ENCODE measurements at regions not wholly inside any gene's neighbourhood (a gene's known extent, or its start where the extent isn't known, plus 50 kb on each side); places are given as distances from the start of the nearest gene placed in this dataset.
"Not testable (repeated sequence)": the region's sequence is repeated elsewhere in the genome, so short reads cannot be mapped to it uniquely, and the experiment has no call there.

GRCh38 chr2:100751871-100752625 lies 67.9 kb upstream of the NPAS2 start:
- TF ChIP-seq SUZ12 (IDR thresholded peaks at IDR 0.05; ENCODE audit: extremely low read depth, insufficient read depth, insufficient read length); ZNF274 (IDR thresholded peaks at IDR 0.05; ENCODE audit: low read depth, low read length); YY1 (IDR thresholded peaks at IDR 0.05; ENCODE audit: insufficient read depth, insufficient read length): not testable (repeated sequence)

Measured in NT2/D1 (cell line).